Epidermal melanocyte (primary cell): ENCODE measurements at regions not wholly inside any gene's neighbourhood (a gene's known extent, or its start where the extent isn't known, plus 50 kb on each side); places are given as distances from the start of the nearest gene placed in this dataset.
"Not testable (repeated sequence)": the region's sequence is repeated elsewhere in the genome, so short reads cannot be mapped to it uniquely, and the experiment has no call there.

ENCODE experiments used
- DNase-seq: peaks from one replicate; pipeline ENCODE4 v3.0.0; 2011; ENCODE audit warnings: low spot score; ENCODE audit not compliant: insufficient read length

- no peak for DNase-seq
Measured at GRCh38 chr6:139706912-139707311, 332.5 kb upstream of the CITED2 start.

GRCh38 chr6:139705284-139705683 is 330.8 kb upstream of the CITED2 start:
- DNase-seq: no peak

GRCh38 chr6:139703780-139704179 is 329.3 kb upstream of the CITED2 start:
- DNase-seq: no peak

- no peak for DNase-seq
Measured at GRCh38 chr6:139702706-139703105, 328.3 kb upstream of the CITED2 start.

GRCh38 chr6:139701695-139702094 is 327.2 kb upstream of the CITED2 start:
- DNase-seq: no peak

- no peak for DNase-seq
Measured at GRCh38 chr6:139701003-139701402, 326.6 kb upstream of the CITED2 start.

- no peak for DNase-seq
Measured at GRCh38 chr6:139699911-139700310, 325.5 kb upstream of the CITED2 start.

GRCh38 chr6:139699335-139699734 is 324.9 kb upstream of the CITED2 start:
- peak; percentile 40 for DNase-seq

GRCh38 chr6:139698526-139699176 is 324.2 kb upstream of the CITED2 start:
- no peak for DNase-seq

GRCh38 chr6:139697856-139698255 is 323.4 kb upstream of the CITED2 start:
- not testable (repeated sequence) for DNase-seq

- DNase-seq: not testable (repeated sequence)
Measured at GRCh38 chr6:139696991-139697390, 322.5 kb upstream of the CITED2 start.

GRCh38 chr6:139695361-139695760 is 320.9 kb upstream of the CITED2 start:
- DNase-seq: no peak

GRCh38 chr6:139693735-139694134 is 319.3 kb upstream of the CITED2 start:
- DNase-seq: no peak

GRCh38 chr6:139690007-139690406 is 315.6 kb upstream of the CITED2 start:
- no peak for DNase-seq

GRCh38 chr6:139687055-139687454 is 312.6 kb upstream of the CITED2 start:
- no peak for DNase-seq

- no peak for DNase-seq
Measured at GRCh38 chr6:139686308-139686707, 311.9 kb upstream of the CITED2 start.

GRCh38 chr6:139685009-139685408 is 310.6 kb upstream of the CITED2 start:
- no peak for DNase-seq

- DNase-seq: no peak
Measured at GRCh38 chr6:139680819-139681218, 306.4 kb upstream of the CITED2 start.

GRCh38 chr6:139679516-139680179 is 305.2 kb upstream of the CITED2 start:
- DNase-seq: no peak

GRCh38 chr6:139676718-139677117 is 302.3 kb upstream of the CITED2 start:
- DNase-seq: no peak

- no peak for DNase-seq
Measured at GRCh38 chr6:139666284-139666683, 291.8 kb upstream of the CITED2 start.

GRCh38 chr6:139663996-139664395 is 289.5 kb upstream of the CITED2 start:
- no peak for DNase-seq

- no peak for DNase-seq
Measured at GRCh38 chr6:139659711-139660110, 285.3 kb upstream of the CITED2 start.
